Peyer's patch (tissue), 4 donors: ENCODE measurements at regions not wholly inside any gene's neighbourhood (a gene's known extent, or its start where the extent isn't known, plus 50 kb on each side); places are given as distances from the start of the nearest gene placed in this dataset.

Experiments
- DNase-seq, 3 donors: peaks; one replicate each; pipeline ENCODE4 v3.0.0-alpha.2; 2017 to 2019
- H3K27ac ChIP-seq, 4 donors: fragments of 200-600 bp; sonication (generic); one replicate each; pipeline ENCODE4 v1.5.1; 2016 to 2019
- H3K27me3 ChIP-seq, 2 donors: fragments of 200-600 bp; sonication (generic); one replicate each; pipeline ENCODE4 v1.5.1; 2019
- H3K36me3 ChIP-seq, 3 donors: fragments of 200-600 bp; sonication (generic); one replicate each; pipeline ENCODE4 v1.5.1; 2016 to 2019
- H3K4me1 ChIP-seq, 4 donors: fragments of 200-600 bp; sonication (generic); one replicate each; pipeline ENCODE4 v1.5.1; 2016 to 2019
- H3K4me3 ChIP-seq, 4 donors: fragments of 200-600 bp; sonication (generic); 1 replicate in 3 of 4; 2 replicates in 1 of 4; pipeline ENCODE4 v1.5.1; 2016 to 2019; ENCODE audit warnings: mild to moderate bottlenecking in 1 of 4
- H3K9me3 ChIP-seq, 4 donors: fragments of 200-600 bp; sonication (generic); one replicate each; pipeline ENCODE4 v1.5.1; 2016 to 2019; ENCODE audit warnings: mild to moderate bottlenecking in 1 of 4
- CTCF ChIP-seq, 6 experiments: fragments of 450-650 bp in 4 of 6; fragments of 200-600 bp in 2 of 6; sonication (generic) in 1 of 6; IDR thresholded peaks; one replicate each; pipeline ENCODE4 v1.5.1; 2017 to 2019; ENCODE audit warnings: antibody characterized with exemption in 6 of 6, mild to moderate bottlenecking in 3 of 6, moderate library complexity in 1 of 6
- POLR2A ChIP-seq, 2 donors: fragments of 450-650 bp; IDR thresholded peaks; one replicate each; pipeline ENCODE4 v1.5.1; 2017; ENCODE audit warnings: antibody characterized with exemption in 2 of 2, mild to moderate bottlenecking in 2 of 2, moderate library complexity in 2 of 2

- no peak overlapping the region for H3K27ac ChIP-seq
- H3K27me3 ChIP-seq, result no peaks in the 10 kb centered on the region
- no peaks in the 10 kb centered on the region for H3K9me3 ChIP-seq
- no peaks in the 10 kb centered on the region for H3K36me3 ChIP-seq
- no peak for DNase-seq
- H3K4me1 ChIP-seq, result no peaks in the 10 kb centered on the region
- H3K4me3 ChIP-seq, result no peak overlapping the region
- no peak for TF ChIP-seq POLR2A (IDR thresholded peaks at IDR 0.05)
- no peak for TF ChIP-seq CTCF (IDR thresholded peaks at IDR 0.05)
Observed at GRCh38 chr2:48207201-48207641, 107.3 kb upstream of the FOXN2 start.

- H3K4me3 ChIP-seq, result no peak overlapping the region
- no peaks in the 10 kb centered on the region for H3K27me3 ChIP-seq
- no peaks in the 10 kb centered on the region for H3K4me1 ChIP-seq
- H3K27ac ChIP-seq, result no peak overlapping the region
- DNase-seq, result no peak
- H3K36me3 ChIP-seq, result no peaks in the 10 kb centered on the region
- no peaks in the 10 kb centered on the region for H3K9me3 ChIP-seq
- TF ChIP-seq CTCF (IDR thresholded peaks at IDR 0.05) (no peak), POLR2A (IDR thresholded peaks at IDR 0.05) (no peak)
Observed at GRCh38 chr2:48207851-48208250, 106.6 kb upstream of the FOXN2 start.

GRCh38 chr2:48209214-48209885, 105.1 kb upstream of the FOXN2 start:
- Histone ChIP-seq H3K27ac (no peak overlapping the region), H3K27me3 (no peaks in the 10 kb centered on the region), H3K4me3 (no peak overlapping the region), H3K4me1 (no peaks in the 10 kb centered on the region), H3K36me3 (no peaks in the 10 kb centered on the region), H3K9me3 (no peaks in the 10 kb centered on the region)
- TF ChIP-seq POLR2A (IDR thresholded peaks at IDR 0.05) (no peak), CTCF (IDR thresholded peaks at IDR 0.05) (no peak)
- no peak for DNase-seq

- H3K4me1 ChIP-seq, result no peaks in the 10 kb centered on the region
- H3K36me3 ChIP-seq, result no peaks in the 10 kb centered on the region
- H3K27ac ChIP-seq, result no peak overlapping the region
- no peaks in the 10 kb centered on the region for H3K27me3 ChIP-seq
- H3K9me3 ChIP-seq, result no peaks in the 10 kb centered on the region
- H3K4me3 ChIP-seq, result no peak overlapping the region
- TF ChIP-seq CTCF (IDR thresholded peaks at IDR 0.05) (no peak), POLR2A (IDR thresholded peaks at IDR 0.05) (no peak)
- DNase-seq, result no peak
Observed at GRCh38 chr2:48210189-48210588, 104.3 kb upstream of the FOXN2 start.

GRCh38 chr2:48213646-48214045, 100.8 kb upstream of the FOXN2 start:
- Histone ChIP-seq H3K4me1 (no peaks in the 10 kb centered on the region), H3K27me3 (no peaks in the 10 kb centered on the region), H3K36me3 (no peaks in the 10 kb centered on the region), H3K27ac (no peak overlapping the region), H3K4me3 (no peak overlapping the region), H3K9me3 (no peaks in the 10 kb centered on the region)
- DNase-seq, result no peak
- TF ChIP-seq CTCF (IDR thresholded peaks at IDR 0.05) (no peak), POLR2A (IDR thresholded peaks at IDR 0.05) (no peak)

- no peaks in the 10 kb centered on the region for H3K36me3 ChIP-seq
- peaks cover 0 to 18% (median 1%) of the 10 kb centered on the region in 4 donors for H3K4me1 ChIP-seq
- no peak overlapping the region for H3K27ac ChIP-seq
- no peak for TF ChIP-seq POLR2A (IDR thresholded peaks at IDR 0.05)
- TF ChIP-seq CTCF (IDR thresholded peaks at IDR 0.05), result no peak
- no peaks in the 10 kb centered on the region for H3K27me3 ChIP-seq
- H3K4me3 ChIP-seq, result no peak overlapping the region
- no peak for DNase-seq
- H3K9me3 ChIP-seq, result no peaks in the 10 kb centered on the region
Observed at GRCh38 chr2:48218169-48218568, 96.3 kb upstream of the FOXN2 start.
